HG02938 (cell line): ENCODE measurements at regions not wholly inside any gene's neighbourhood (a gene's known extent, or its start where the extent isn't known, plus 50 kb on each side); places are given as distances from the start of the nearest gene placed in this dataset.
"Not testable (repeated sequence)": the region's sequence is repeated elsewhere in the genome, so short reads cannot be mapped to it uniquely, and the experiment has no call there.

Source experiments
- ATAC-seq: cut with Tn5 transposase; IDR thresholded peaks from one replicate; pipeline ENCODE4 v1.9.1; 2021; ENCODE audit warnings: mild to moderate bottlenecking, moderate library complexity; ENCODE audit not compliant: unreplicated experiment

GRCh38 chr15:38852188-38852587 is 287.6 kb upstream of the RASGRP1 start:
- ATAC-seq: not testable (repeated sequence)

- ATAC-seq: no peak
Measured at GRCh38 chr15:38853608-38854007, 289.0 kb upstream of the RASGRP1 start.

GRCh38 chr15:38854506-38854905 is 289.9 kb upstream of the RASGRP1 start:
- no peak for ATAC-seq

- ATAC-seq: no peak
Measured at GRCh38 chr15:38857814-38858213, 293.2 kb upstream of the RASGRP1 start.

GRCh38 chr15:38859574-38859973 is 295.0 kb upstream of the RASGRP1 start:
- ATAC-seq: no peak

GRCh38 chr15:38860253-38860652 is 295.6 kb upstream of the RASGRP1 start:
- no peak for ATAC-seq

GRCh38 chr15:38860674-38861073 is 296.1 kb upstream of the RASGRP1 start:
- no peak for ATAC-seq

GRCh38 chr15:38861108-38861507 is 296.5 kb upstream of the RASGRP1 start:
- no peak for ATAC-seq

GRCh38 chr15:38862099-38862498 is 297.5 kb upstream of the RASGRP1 start:
- no peak for ATAC-seq

- no peak for ATAC-seq
Measured at GRCh38 chr15:38863381-38863780, 298.8 kb upstream of the RASGRP1 start.

GRCh38 chr15:38864122-38864521 is 299.5 kb upstream of the RASGRP1 start:
- ATAC-seq: no peak

- no peak for ATAC-seq
Measured at GRCh38 chr15:38864827-38865581, 300.4 kb upstream of the RASGRP1 start.

- no peak for ATAC-seq
Measured at GRCh38 chr15:38867556-38867955, 302.9 kb upstream of the RASGRP1 start.

- ATAC-seq: no peak
Measured at GRCh38 chr15:38868326-38869114, 303.9 kb upstream of the RASGRP1 start.

GRCh38 chr15:38871638-38872037 is 307.0 kb upstream of the RASGRP1 start:
- no peak for ATAC-seq

GRCh38 chr15:38872732-38873131 is 308.1 kb upstream of the RASGRP1 start:
- ATAC-seq: no peak

GRCh38 chr15:38873158-38873557 is 308.5 kb upstream of the RASGRP1 start:
- ATAC-seq: no peak

GRCh38 chr15:38874464-38874863 is 309.9 kb upstream of the RASGRP1 start:
- no peak for ATAC-seq

- no peak for ATAC-seq
Measured at GRCh38 chr15:38876211-38876610, 311.6 kb upstream of the RASGRP1 start.

GRCh38 chr15:38876621-38877020 is 312.0 kb upstream of the RASGRP1 start:
- ATAC-seq: no peak

GRCh38 chr15:38877471-38877870 is 312.9 kb upstream of the RASGRP1 start:
- no peak for ATAC-seq

- ATAC-seq: no peak
Measured at GRCh38 chr15:38878026-38878425, 313.4 kb upstream of the RASGRP1 start.
